Ovary (tissue), 7 donors: ENCODE measurements at regions not wholly inside any gene's neighbourhood (a gene's known extent, or its start where the extent isn't known, plus 50 kb on each side); places are given as distances from the start of the nearest gene placed in this dataset.

Experiments used
- DNase-seq, 5 donors: peaks; one replicate each; pipeline ENCODE4 v3.0.0-alpha.2; 2019 to 2020
- H3K27ac ChIP-seq, 2 donors: fragments of 200-600 bp; one replicate each; pipeline versions ENCODE4 v1.5.1 to v1.8.0; 2019 to 2022
- H3K27me3 ChIP-seq: fragments of 200-600 bp; one replicate; pipeline ENCODE4 v1.8.0; 2022
- H3K36me3 ChIP-seq: fragments of 200-600 bp; sonication (generic); one replicate; pipeline ENCODE4 v1.5.1; 2019
- H3K4me1 ChIP-seq: one replicate; pipeline ENCODE4 v1.8.1; 2013; ENCODE audit warnings: mild to moderate bottlenecking, moderate library complexity; ENCODE audit not compliant: insufficient read depth
- H3K4me3 ChIP-seq: fragments of 200-600 bp; sonication (generic); one replicate; pipeline ENCODE4 v1.5.1; 2017
- H3K9me3 ChIP-seq, 2 donors: fragments of 200-600 bp in 1 of 2; sonication (generic) in 1 of 2; one replicate each; pipeline versions ENCODE4 v1.5.1 to v1.8.1; 2013 to 2019; ENCODE audit warnings: mild to moderate bottlenecking in 1 of 2, moderate library complexity in 1 of 2
- EP300 ChIP-seq: sonication (generic); formaldehyde crosslinking; IDR thresholded peaks from one replicate; pipeline ENCODE4 v1.6.1; 2017; ENCODE audit warnings: antibody characterized with exemption
- POLR2A ChIP-seq: fragments of 450-650 bp; IDR thresholded peaks from one replicate; pipeline ENCODE4 v1.6.1; 2017; ENCODE audit warnings: antibody characterized with exemption, mild to moderate bottlenecking, moderate library complexity
- WGBS, 3 donors: extraction: QIAGEN DNeasy Blood & Tissue Kit in 1 of 3; methylation state at CpG; one replicate each; pipeline versions ENCODE4 v1.1.5 to v1.1.7; 2013 to 2017; 5-methylcytosine and 5-hydroxymethylcytosine counted together
- intact Hi-C, 4 donors: fragments of 100-400 bp; cut with DNase I; formaldehyde crosslinking; loops; one replicate each; pipeline versions ENCODE4 v1.11.0 to v1.15.1; 2022 to 2023
- TF ChIP-seq, protein P1 (sequence below), 3 donors: fragments of 450-650 bp in 2 of 3; fragments of 200-600 bp in 1 of 3; IDR thresholded peaks; one replicate each; pipeline versions ENCODE4 v1.5.1 to v1.8.0; 2016 to 2022; ENCODE audit warnings: antibody characterized with exemption in 3 of 3, mild to moderate bottlenecking in 1 of 3
- donor health status: DM: no; HTN: no; CAD: no; lungs with moderate emphysema.
- donor health status: DM: no; HTN: no; CAD: no.
- donor health status: Bipolar disorder and iron deficiency.
- donor health status: DM: no; HTN: no; CAD: no.
- donor health status: DM: yes; HTN: yes; CAD: no.

GRCh38 chr3:197421021-197421420, 122.6 kb upstream of the DLG1 start:
- intact Hi-C loops, result no loop called here
- no peak for TF ChIP-seq POLR2A
- TF ChIP-seq, protein P1, sequence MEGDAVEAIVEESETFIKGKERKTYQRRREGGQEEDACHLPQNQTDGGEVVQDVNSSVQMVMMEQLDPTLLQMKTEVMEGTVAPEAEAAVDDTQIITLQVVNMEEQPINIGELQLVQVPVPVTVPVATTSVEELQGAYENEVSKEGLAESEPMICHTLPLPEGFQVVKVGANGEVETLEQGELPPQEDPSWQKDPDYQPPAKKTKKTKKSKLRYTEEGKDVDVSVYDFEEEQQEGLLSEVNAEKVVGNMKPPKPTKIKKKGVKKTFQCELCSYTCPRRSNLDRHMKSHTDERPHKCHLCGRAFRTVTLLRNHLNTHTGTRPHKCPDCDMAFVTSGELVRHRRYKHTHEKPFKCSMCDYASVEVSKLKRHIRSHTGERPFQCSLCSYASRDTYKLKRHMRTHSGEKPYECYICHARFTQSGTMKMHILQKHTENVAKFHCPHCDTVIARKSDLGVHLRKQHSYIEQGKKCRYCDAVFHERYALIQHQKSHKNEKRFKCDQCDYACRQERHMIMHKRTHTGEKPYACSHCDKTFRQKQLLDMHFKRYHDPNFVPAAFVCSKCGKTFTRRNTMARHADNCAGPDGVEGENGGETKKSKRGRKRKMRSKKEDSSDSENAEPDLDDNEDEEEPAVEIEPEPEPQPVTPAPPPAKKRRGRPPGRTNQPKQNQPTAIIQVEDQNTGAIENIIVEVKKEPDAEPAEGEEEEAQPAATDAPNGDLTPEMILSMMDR (IDR thresholded peaks at IDR 0.05), result no peak
- no peak for TF ChIP-seq EP300
- Histone ChIP-seq H3K36me3 (no peaks in the 10 kb centered on the region), H3K9me3 (no peaks in the 10 kb centered on the region), H3K4me3 (no peak overlapping the region), H3K4me1 (no peaks in the 10 kb centered on the region), H3K27ac (no peak overlapping the region), H3K27me3 (no peaks in the 10 kb centered on the region)
- no peak for DNase-seq
- WGBS, 3 donors, result 76 to 78% (median 78%) methylated on average over 9 of the region's 9 CpGs

DNA sequence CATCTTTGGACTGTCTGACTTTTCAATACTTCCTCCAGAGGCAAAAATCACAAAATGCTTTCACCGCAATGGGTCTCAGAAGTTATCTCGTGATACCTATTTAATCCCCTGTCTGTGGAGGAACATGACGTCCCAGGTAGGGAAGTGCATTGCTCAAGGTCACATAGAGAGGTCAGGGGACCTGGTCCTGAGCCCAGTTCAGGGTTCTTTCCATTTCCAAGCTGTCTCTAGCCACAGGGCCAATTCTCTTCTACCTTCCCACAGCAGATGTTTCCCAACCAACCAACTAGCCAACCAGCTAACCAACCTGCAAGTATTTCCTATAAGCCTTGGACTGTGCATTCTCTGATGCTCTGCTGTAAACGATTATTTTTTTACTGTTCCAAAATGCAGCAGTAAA, 122.2 kb upstream of the DLG1 start:
- intact Hi-C loops, result no loop called here
- Histone ChIP-seq H3K4me1 (no peaks in the 10 kb centered on the region), H3K27ac (no peak overlapping the region), H3K4me3 (no peak overlapping the region), H3K36me3 (no peaks in the 10 kb centered on the region), H3K27me3 (no peaks in the 10 kb centered on the region), H3K9me3 (no peaks in the 10 kb centered on the region)
- no peak for DNase-seq
- TF ChIP-seq, protein P1 (IDR thresholded peaks at IDR 0.05), result no peak
- TF ChIP-seq POLR2A, result no peak
- no peak for TF ChIP-seq EP300
- 72 to 77% (median 74%) methylated on average over 4 of the region's 4 CpGs for whole genome bisulfite sequencing, 3 donors

DNA sequence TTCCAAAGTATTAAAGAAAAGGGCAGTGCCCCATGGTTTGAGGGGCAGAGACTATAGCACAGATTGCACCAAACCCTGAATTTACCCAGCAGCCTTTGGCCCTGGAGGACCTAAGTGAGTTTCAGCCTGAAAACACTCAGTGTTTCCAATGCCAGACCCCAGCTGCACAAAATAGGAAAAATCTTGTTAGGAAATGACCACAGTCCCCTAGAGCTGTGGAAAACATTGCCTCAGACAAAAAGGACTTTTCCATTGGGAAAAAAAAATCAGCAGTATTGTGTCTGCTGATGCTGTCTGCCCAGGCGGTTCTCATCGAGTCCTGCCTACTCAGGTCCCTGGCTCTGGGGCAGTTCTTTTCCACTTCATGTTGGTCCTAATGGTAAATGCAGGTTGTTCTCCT, 121.7 kb upstream of the DLG1 start:
- WGBS, 3 donors, result 71 to 84% (median 80%) methylated on average over 2 of the region's 2 CpGs
- H3K4me3 ChIP-seq, result no peak overlapping the region
- TF ChIP-seq, protein P1 (IDR thresholded peaks at IDR 0.05), result no peak
- TF ChIP-seq EP300 (no peak), POLR2A (no peak)
- intact Hi-C loops, result no loop called here
- no peaks in the 10 kb centered on the region for H3K9me3 ChIP-seq
- no peaks in the 10 kb centered on the region for H3K27me3 ChIP-seq
- H3K27ac ChIP-seq, result no peak overlapping the region
- H3K36me3 ChIP-seq, result no peaks in the 10 kb centered on the region
- DNase-seq, result no peak
- H3K4me1 ChIP-seq, result no peaks in the 10 kb centered on the region

DNA sequence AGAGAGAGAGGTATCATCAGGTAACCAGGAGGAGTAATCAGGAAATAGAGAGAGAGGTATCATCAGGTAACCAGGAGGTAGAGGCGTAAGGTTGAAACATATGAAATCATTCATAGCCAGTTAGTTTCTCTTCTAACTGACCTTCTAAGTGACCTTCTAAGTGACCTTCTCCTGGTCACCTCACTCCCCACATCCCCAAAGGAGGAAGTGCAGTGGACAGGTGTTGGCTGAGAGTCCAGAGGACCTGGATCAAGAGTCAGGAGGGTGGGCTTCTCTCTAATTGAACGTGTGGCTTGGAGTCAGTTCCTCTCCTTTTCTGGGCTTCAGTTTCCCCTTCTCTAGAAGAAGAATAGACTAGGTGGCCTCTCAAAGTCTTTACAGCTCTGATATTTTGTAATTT, 121.3 kb upstream of the DLG1 start:
- no peak for DNase-seq
- TF ChIP-seq, protein P1 (IDR thresholded peaks at IDR 0.05), result no peak
- TF ChIP-seq EP300, result no peak
- TF ChIP-seq POLR2A, result no peak
- no peaks in the 10 kb centered on the region for H3K27me3 ChIP-seq
- intact Hi-C loops, result no loop called here
- no peaks in the 10 kb centered on the region for H3K4me1 ChIP-seq
- H3K9me3 ChIP-seq, result no peaks in the 10 kb centered on the region
- no peak overlapping the region for H3K4me3 ChIP-seq
- H3K36me3 ChIP-seq, result no peaks in the 10 kb centered on the region
- 83 to 90% (median 89%) methylated on average over 2 of the region's 2 CpGs for WGBS, 3 donors
- no peak overlapping the region for H3K27ac ChIP-seq
